GDM1 (cell line): ENCODE measurements at regions not wholly inside any gene's neighbourhood (a gene's known extent, or its start where the extent isn't known, plus 50 kb on each side); places are given as distances from the start of the nearest gene placed in this dataset.
"Not testable (repeated sequence)": the region's sequence is repeated elsewhere in the genome, so short reads cannot be mapped to it uniquely, and the experiment has no call there.

Source experiments
- DNase-seq: peaks from one replicate; lab custom pipeline; 2025; lab: John Stamatoyannopoulos, UW

GRCh38 chr13:50229960-50230661, 214.9 kb downstream of the KCNRG start:
- no peak for DNase-seq

GRCh38 chr13:50230662-50230978, 215.4 kb downstream of the KCNRG start:
- DNase-seq, result no peak

DNA sequence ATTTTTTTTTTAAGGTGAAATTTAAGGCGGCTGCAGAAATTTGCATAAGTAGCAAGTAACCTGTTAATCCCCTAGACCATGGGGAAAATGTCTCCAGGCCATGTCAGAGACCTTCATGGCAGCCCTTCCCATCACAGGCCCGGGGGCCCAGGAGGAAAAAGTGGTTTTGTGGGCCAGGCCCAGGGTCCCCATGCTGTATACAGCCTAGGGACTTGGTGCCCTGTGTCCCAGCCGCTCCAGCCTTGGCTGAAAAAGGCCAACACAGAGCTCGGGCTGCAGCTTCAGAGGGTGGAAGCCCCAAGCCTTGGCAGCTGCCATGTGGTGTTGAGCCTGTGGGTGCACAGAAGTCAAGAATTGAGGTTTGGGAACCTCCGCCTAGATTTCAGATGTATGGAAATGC, 218.3 kb downstream of the KCNRG start:
- not testable (repeated sequence) for DNase-seq

DNA sequence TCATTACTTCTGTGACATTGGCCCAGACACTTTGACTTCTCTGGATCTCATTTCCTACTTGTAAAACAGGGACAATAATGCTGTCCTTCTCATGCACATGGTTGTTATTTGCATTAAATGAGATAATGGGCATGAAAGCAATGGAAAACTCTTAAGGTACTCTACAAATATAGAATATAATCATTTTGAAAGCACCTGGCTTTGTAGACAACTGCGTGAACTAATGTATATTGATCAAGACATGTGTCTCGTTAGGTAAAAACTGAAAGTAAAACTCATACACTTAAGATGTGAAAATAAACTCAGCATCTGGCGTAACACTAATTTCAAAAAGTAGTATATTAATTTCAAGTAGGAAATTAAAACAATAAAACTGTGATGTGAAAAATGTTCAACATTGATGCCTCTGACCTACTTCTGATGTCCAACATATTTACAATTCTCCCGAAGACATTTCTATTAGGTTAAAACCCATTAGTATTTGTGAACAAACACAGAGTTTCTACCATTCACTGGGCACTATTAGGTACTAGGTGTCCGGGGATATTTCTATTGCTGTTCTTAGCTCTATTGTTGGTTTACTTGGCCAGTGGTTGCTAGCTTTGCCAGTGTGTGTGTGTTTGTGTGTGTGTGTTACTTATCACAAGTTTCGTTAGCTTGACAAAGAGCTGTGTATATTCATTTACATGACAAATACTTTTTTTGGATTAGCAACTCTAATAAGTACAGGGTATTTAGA, 220.5 kb downstream of the KCNRG start:
- no peak for DNase-seq

DNA sequence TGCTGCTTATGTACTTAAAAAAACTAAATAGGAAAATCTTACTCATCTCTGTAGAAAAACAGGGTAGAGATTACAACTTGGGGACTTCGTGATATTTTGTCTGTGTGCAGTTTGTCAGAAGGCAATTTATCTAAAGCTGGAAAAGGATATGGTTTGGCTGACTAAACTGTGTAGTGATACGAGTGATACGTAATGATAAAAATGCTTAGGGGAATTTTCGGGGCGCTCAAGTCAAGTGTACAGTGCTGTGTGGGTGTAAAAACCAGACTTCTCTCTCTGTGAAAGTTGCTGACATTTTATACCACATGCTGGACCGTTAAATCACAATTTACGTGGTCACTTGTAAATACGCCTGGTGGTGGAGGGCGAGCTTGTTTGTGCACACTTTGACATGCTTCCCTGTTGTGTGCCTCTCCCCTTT, 221.7 kb downstream of the KCNRG start:
- DNase-seq, result no peak

GRCh38 chr13:50238922-50239321, 223.7 kb downstream of the KCNRG start:
- no peak for DNase-seq

- no peak for DNase-seq
Observed at GRCh38 chr13:50241479-50241878, 226.2 kb downstream of the KCNRG start.

- DNase-seq, result no peak
Observed at GRCh38 chr13:50243931-50244330, 228.7 kb downstream of the KCNRG start.

DNA sequence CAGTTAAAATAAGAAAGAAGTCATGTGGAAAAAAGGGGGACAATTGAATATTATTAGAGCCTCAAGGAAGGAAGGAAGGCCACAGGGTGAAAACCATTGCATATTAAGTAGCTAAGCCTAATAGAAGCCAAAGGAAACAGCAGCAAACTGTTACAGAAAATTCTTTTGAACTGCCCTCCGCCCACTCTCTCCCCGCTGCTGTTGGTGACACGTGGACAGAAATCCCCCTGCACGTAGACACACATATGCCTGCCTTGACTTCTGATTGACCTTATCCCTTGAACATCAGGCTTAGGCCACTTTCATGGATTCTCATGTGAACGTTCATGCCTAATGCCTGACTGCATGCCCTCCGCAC, 229.1 kb downstream of the KCNRG start:
- no peak for DNase-seq

- DNase-seq, result peak; percentile 51
Observed at GRCh38 chr13:50244713-50245574, 229.7 kb downstream of the KCNRG start.

DNA sequence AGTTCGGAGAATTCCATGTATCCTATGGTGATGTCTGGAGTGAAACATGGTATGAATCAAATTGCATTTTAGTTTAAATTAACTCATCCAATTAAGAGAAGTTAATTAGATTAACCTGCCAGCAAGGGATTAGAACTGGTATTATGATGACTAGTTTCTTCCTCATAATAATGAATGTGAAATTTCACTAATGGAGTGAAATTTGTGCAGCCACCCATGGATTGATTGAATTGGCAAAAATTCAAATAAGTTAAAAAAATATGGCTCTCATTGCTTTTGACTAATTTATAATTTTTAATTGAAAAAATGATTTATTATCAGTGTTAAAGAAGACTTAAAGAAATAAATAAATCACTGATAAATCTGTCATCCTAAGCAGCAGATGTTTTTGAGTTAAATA, 232.0 kb downstream of the KCNRG start:
- DNase-seq, result no peak

GRCh38 chr13:50248516-50249143, 233.4 kb downstream of the KCNRG start:
- no peak for DNase-seq

DNA sequence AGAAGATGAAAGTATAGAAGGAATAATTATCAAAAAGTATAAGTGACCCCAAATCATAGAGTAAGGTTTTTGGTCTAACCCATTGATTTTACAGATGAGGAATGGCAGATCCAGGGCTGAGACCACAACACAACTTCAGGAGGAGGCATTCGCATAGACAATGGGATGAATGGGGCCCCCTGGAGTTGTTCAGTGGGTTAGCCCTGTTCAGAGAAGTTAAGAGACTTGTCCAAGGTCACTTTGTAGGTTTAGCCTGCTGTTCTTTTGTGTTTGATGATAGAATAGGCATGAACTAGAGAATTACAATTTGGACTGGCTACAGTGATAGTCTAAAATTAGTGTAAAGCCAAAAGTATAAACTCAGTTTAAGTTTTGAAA, 233.9 kb downstream of the KCNRG start:
- no peak for DNase-seq

- no peak for DNase-seq
Observed at GRCh38 chr13:50250401-50250800, 235.2 kb downstream of the KCNRG start.

DNA sequence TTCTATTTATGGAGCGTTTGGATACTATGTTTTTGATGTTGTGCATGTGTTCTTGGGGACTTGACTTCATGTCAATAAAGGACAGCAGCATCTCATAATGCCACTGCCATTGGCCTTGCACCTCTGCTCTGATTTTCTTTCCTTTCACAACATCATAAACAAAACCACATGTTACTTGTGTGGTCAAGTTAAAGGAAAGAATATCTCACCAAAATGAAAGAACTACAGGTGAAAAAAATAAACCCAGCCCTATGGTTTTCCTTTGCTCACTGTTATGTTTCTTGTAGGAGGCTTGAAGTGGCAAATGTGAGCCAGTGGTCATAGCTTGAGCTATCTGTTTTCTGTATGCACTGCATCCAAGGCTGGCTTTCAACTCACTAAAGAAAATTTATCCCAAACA, 240.4 kb downstream of the KCNRG start:
- DNase-seq, result no peak

DNA sequence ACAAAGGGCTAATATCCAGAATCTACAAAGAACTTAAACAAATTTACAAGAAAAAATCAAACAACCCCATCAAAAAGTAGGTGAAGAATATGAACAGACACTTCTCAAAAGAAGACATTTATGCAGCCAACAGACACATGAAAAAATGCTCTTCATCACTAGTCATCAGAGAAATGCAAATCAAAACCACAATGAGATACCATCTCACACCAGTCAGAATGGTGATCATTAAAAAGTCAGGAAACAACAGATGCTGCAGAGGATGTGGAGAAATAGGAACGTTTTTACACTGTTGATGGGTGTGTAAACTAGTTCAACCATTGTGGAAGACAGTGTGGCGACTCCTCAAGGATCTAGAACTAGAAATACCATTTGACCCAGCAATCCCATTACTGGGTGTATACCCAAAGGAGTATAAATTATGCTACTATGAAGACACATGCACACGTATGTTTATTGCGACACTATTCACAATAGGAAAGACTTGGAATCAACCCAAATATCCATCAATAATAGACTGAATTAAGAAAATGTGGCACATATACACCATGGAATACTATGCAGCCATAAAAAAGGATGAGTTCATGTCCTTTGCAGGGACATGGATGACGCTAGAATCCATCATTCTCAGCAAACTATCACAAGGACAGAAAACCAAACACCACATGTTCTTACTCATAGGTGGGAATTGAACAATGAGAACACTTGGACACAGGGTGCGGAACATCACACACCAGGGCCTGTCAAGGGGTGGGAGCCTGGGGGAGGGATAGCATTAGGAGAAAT, 241.5 kb downstream of the KCNRG start:
- not testable (repeated sequence) for DNase-seq

GRCh38 chr13:50257646-50258045, 242.4 kb downstream of the KCNRG start:
- no peak for DNase-seq

- DNase-seq, result no peak
Observed at GRCh38 chr13:50261130-50261901, 246.1 kb downstream of the KCNRG start.

DNA sequence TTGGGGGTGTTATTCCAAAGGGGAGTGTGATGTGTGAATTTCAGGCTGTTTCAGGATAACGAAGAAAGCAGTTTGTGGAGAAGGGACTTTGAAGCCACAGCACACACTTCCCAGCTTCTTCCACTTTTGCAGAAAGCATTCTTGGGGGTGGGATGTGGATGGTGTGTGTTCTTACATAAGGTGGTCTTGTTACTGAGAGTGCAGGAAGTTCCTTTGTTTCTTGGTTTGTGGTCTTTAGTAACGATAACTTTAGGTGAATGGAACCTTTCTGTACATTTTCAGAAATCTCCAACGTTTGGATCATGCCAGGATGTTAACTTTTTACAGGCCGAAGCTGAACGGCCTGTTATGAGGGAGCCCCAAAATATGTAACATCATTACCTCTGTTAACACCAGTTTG, 251.8 kb downstream of the KCNRG start:
- DNase-seq, result no peak

- DNase-seq, result no peak
Observed at GRCh38 chr13:50267917-50268316, 252.7 kb downstream of the KCNRG start.

GRCh38 chr13:50268500-50268899, 253.3 kb downstream of the KCNRG start:
- no peak for DNase-seq
